VCaP (cell line): ENCODE measurements at regions not wholly inside any gene's neighbourhood (a gene's known extent, or its start where the extent isn't known, plus 50 kb on each side); places are given as distances from the start of the nearest gene placed in this dataset.
"Not testable (repeated sequence)": the region's sequence is repeated elsewhere in the genome, so short reads cannot be mapped to it uniquely, and the experiment has no call there.

Experiments
- H3K27ac ChIP-seq: fragments of 450-650 bp; 2 replicates; pipeline ENCODE4 v1.5.1; 2017
- CTCF ChIP-seq: fragments of 450-650 bp; conservative IDR thresholded peaks from 2 replicates; pipeline ENCODE4 v1.5.1; 2017; ENCODE audit warnings: mild to moderate bottlenecking, moderate library complexity

DNA sequence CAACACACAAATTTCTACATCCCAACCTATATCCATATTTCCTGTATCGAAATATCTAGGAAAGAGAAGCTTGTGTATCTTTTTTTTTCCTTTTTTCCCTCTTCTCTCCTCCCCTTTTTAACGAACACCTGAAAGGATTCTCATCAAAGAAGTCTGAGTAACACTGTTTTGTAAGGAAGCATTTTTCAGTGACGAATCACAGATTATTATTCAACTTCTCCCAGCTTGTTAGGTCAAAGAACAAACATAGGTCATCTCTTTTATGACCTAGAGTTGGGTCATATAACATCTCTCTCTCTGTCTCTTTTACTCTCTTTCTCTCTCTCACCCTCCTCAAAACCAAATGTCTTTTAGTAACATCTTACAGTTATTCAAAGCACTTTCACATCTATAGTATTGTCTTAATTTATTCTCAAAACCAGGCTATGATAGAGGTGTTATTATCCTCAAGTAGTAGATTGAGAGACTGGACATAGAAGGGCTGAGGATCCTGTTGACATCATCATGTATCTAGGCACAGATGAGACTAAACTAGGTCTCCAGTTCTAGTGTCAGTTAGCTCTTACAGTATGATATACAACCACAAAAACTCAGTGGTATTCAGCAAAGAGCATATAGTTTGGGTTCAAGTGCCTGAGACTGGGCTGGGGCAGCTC is 80.1 kb upstream of the SPOPL start:
- no peak for TF ChIP-seq CTCF
- H3K27ac ChIP-seq = no peak overlapping the region

- H3K27ac ChIP-seq = no peak overlapping the region
- TF ChIP-seq CTCF = no peak
Observed at GRCh38 chr2:138421971-138422335, 79.6 kb upstream of the SPOPL start.

- H3K27ac ChIP-seq = no peak overlapping the region
- TF ChIP-seq CTCF = no peak
Observed at GRCh38 chr2:138423198-138423597, 78.4 kb upstream of the SPOPL start.

GRCh38 chr2:138423745-138424144 is 77.8 kb upstream of the SPOPL start:
- no peak overlapping the region for H3K27ac ChIP-seq
- TF ChIP-seq CTCF = no peak

DNA sequence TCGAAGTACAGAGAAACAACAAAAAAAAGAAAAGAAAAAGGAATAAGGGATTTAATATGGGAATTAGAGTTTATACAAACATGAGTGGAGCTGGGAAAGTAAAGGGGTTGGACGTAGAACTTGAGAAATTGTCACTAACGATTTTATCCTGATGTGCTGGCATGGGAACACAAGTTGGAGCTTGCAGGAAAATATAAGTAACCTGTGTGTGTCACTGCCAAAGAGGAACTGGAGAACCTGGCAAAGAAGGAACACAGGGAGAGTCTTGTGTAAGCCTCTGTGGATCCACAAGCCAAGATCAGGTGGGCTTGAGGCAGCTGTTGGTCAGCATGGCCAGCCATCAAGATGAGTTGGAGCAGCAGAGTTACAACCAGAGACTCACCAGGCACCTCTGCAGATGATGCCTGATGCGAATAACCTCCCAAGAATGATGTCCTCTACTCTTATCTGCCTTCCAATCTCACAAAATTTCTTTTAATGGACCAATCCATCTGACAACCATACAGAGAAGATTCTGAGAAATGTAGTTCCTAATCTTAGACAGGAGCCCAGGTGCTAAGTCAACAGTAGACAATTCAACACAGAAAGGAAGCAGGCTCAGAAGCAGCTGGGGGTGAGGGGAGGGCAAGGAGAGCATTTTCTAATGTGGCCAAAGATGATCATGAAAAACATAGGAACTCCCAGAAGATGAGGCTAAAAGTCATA is 77.0 kb upstream of the SPOPL start:
- no peak for TF ChIP-seq CTCF
- H3K27ac ChIP-seq = no peak overlapping the region

- not testable (repeated sequence) for H3K27ac ChIP-seq
Observed at GRCh38 chr2:138426116-138426515, 75.5 kb upstream of the SPOPL start.

DNA sequence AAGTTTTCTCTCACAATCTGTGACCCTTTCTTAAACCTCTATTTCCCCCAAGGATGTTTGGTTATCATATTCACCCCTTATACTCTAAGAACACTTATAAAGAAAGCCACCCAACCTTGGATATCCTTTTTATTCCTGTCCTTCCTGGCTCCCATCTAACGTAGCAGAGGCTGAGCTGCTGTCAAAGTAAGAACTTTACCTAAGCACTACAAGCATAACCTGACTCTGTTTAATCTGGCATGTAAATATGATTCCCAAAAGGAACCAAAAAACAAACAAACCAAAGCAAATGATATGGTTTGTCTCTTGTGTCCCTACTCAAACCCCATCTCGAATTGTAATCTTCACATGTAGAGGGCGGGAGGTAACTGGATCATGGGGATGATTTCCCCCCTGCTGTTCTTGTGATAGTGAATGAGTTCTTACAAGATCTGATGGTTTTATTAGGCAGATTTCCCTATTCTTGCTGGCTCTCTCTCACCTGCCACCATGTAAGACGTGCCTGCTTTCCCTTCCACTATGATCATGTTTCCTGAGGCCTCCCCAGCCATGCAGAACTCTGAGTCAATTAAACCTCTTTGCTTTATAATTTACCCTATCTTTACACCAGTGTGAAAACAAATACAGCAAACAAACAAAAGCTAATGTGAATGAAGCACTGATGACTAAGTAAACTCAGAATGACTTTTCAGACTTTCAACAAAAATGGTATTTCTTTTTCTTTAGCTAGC is 72.7 kb upstream of the SPOPL start:
- TF ChIP-seq CTCF = no peak
- no peak overlapping the region for H3K27ac ChIP-seq

- no peak overlapping the region for H3K27ac ChIP-seq
- TF ChIP-seq CTCF = no peak
Observed at GRCh38 chr2:138430181-138430580, 71.4 kb upstream of the SPOPL start.
